NCI-H2227 (cell line): ENCODE measurements at regions not wholly inside any gene's neighbourhood (a gene's known extent, or its start where the extent isn't known, plus 50 kb on each side); places are given as distances from the start of the nearest gene placed in this dataset.
"Not testable (repeated sequence)": the region's sequence is repeated elsewhere in the genome, so short reads cannot be mapped to it uniquely, and the experiment has no call there.

Source experiments
- DNase-seq: peaks from one replicate; lab custom pipeline; 2025; ENCODE audit not compliant: unreplicated experiment; lab: John Stamatoyannopoulos, UW

GRCh38 chrX:115840729-115841409, 279.9 kb downstream of the PLS3 start:
- not testable (repeated sequence) for DNase-seq

- not testable (repeated sequence) for DNase-seq
These were observed 290.0 kb downstream of the PLS3 start for GRCh38 chrX:115850986-115851385.

GRCh38 chrX:115853260-115853659, 292.3 kb downstream of the PLS3 start:
- DNase-seq = not testable (repeated sequence)

GRCh38 chrX:115881170-115881569, 289.4 kb upstream of the AGTR2 start:
- DNase-seq = not testable (repeated sequence)

GRCh38 chrX:115884121-115884520, 286.4 kb upstream of the AGTR2 start:
- DNase-seq = not testable (repeated sequence)

- not testable (repeated sequence) for DNase-seq
These were observed 282.5 kb upstream of the AGTR2 start for GRCh38 chrX:115888041-115888440.

GRCh38 chrX:115888519-115888918, 282.0 kb upstream of the AGTR2 start:
- DNase-seq = not testable (repeated sequence)

- DNase-seq = no peak
These were observed 281.2 kb upstream of the AGTR2 start for GRCh38 chrX:115889121-115889890.

- no peak for DNase-seq
These were observed 278.4 kb upstream of the AGTR2 start for GRCh38 chrX:115892056-115892708.

- DNase-seq = peak; percentile 95
These were observed 277.5 kb upstream of the AGTR2 start for GRCh38 chrX:115892787-115893671.

GRCh38 chrX:115894087-115894486, 276.5 kb upstream of the AGTR2 start:
- DNase-seq = peak; percentile 91

- no peak for DNase-seq
These were observed 274.7 kb upstream of the AGTR2 start for GRCh38 chrX:115895678-115896329.

GRCh38 chrX:115896362-115896761, 274.2 kb upstream of the AGTR2 start:
- no peak for DNase-seq

GRCh38 chrX:115897956-115898355, 272.6 kb upstream of the AGTR2 start:
- DNase-seq = no peak

GRCh38 chrX:115898382-115899001, 272.1 kb upstream of the AGTR2 start:
- peak; percentile 97 for DNase-seq

- DNase-seq = no peak
These were observed 270.1 kb upstream of the AGTR2 start for GRCh38 chrX:115900425-115900824.

- no peak for DNase-seq
These were observed 269.3 kb upstream of the AGTR2 start for GRCh38 chrX:115901241-115901640.

- DNase-seq = no peak
These were observed 267.5 kb upstream of the AGTR2 start for GRCh38 chrX:115902995-115903394.

- DNase-seq = no peak
These were observed 264.3 kb upstream of the AGTR2 start for GRCh38 chrX:115906276-115906675.

GRCh38 chrX:115906881-115907280, 263.7 kb upstream of the AGTR2 start:
- no peak for DNase-seq
